HG02870 (cell line): ENCODE measurements at regions not wholly inside any gene's neighbourhood (a gene's known extent, or its start where the extent isn't known, plus 50 kb on each side); places are given as distances from the start of the nearest gene placed in this dataset.
A peak's percentile ranks its signal among the peaks of the same experiment; 100 is the strongest.

Experiments used
- ATAC-seq: cut with Tn5 transposase; IDR thresholded peaks from one replicate; pipeline ENCODE4 v1.9.1; 2021; ENCODE audit warnings: mild to moderate bottlenecking, moderate library complexity; ENCODE audit not compliant: unreplicated experiment

GRCh38 chr3:117356091-117356705 is 646.6 kb downstream of the TUSC7 start:
- no peak for ATAC-seq

- ATAC-seq = no peak
These were observed 649.2 kb downstream of the TUSC7 start for GRCh38 chr3:117358717-117359314.

- no peak for ATAC-seq
These were observed 657.0 kb downstream of the TUSC7 start for GRCh38 chr3:117366574-117366973.

GRCh38 chr3:117367861-117368260 is 658.3 kb downstream of the TUSC7 start:
- no peak for ATAC-seq

GRCh38 chr3:117380631-117381030 is 671.1 kb downstream of the TUSC7 start:
- ATAC-seq = no peak

GRCh38 chr3:117393119-117393518 is 683.5 kb downstream of the TUSC7 start:
- ATAC-seq = no peak

- no peak for ATAC-seq
These were observed 688.7 kb downstream of the TUSC7 start for GRCh38 chr3:117398141-117398899.

GRCh38 chr3:117399311-117400078 is 689.9 kb downstream of the TUSC7 start:
- no peak for ATAC-seq

GRCh38 chr3:117400303-117400702 is 690.7 kb downstream of the TUSC7 start:
- ATAC-seq = no peak

- no peak for ATAC-seq
These were observed 694.6 kb downstream of the TUSC7 start for GRCh38 chr3:117404141-117404540.

- ATAC-seq = no peak
These were observed 695.2 kb downstream of the TUSC7 start for GRCh38 chr3:117404730-117405129.

- ATAC-seq = no peak
These were observed 695.8 kb downstream of the TUSC7 start for GRCh38 chr3:117405359-117405758.

- peak; percentile 80 for ATAC-seq
These were observed 697.7 kb downstream of the TUSC7 start for GRCh38 chr3:117407317-117407716.

GRCh38 chr3:117408811-117409210 is 699.2 kb downstream of the TUSC7 start:
- ATAC-seq = no peak

- ATAC-seq = no peak
These were observed 699.7 kb downstream of the TUSC7 start for GRCh38 chr3:117409256-117409655.

- ATAC-seq = no peak
These were observed 700.3 kb downstream of the TUSC7 start for GRCh38 chr3:117409701-117410459.

- ATAC-seq = no peak
These were observed 702.4 kb downstream of the TUSC7 start for GRCh38 chr3:117411971-117412370.

- ATAC-seq = no peak
These were observed 707.8 kb downstream of the TUSC7 start for GRCh38 chr3:117417411-117417810.

GRCh38 chr3:117427081-117427480 is 717.5 kb downstream of the TUSC7 start:
- ATAC-seq = no peak

- no peak for ATAC-seq
These were observed 723.8 kb downstream of the TUSC7 start for GRCh38 chr3:117433427-117433826.
